ENCODE measurements at regions not wholly inside any gene's neighbourhood (a gene's known extent, or its start where the extent isn't known, plus 50 kb on each side); places are given as distances from the start of the nearest gene placed in this dataset.

GRCh38 chr18:61132031-61132430, 201.2 kb upstream of the CDH20 start:
- intact Hi-C loops (cut with micrococcal nuclease; ENCODE audit: unreplicated experiment): no loop called here
- no peaks in the 10 kb centered on the region for H3K36me3 ChIP-seq (ENCODE audit: control insufficient read depth, insufficient read depth, low read length)
- CTCF ChIA-PET: no interaction called here
- no peaks in the 10 kb centered on the region for H3K4me1 ChIP-seq (ENCODE audit: control insufficient read depth, insufficient read depth, low read length)
- H3K4me3 ChIP-seq (ENCODE audit: low read depth in 2 of 2, low read length in 2 of 2): no peak overlapping the region
- ATAC-seq (no peak), DNase-seq (ENCODE audit: low read depth, low spot score) (no peak)
- in situ Hi-C loops (cut with HindIII; ENCODE audit: low pct_unique_long_range_greater_than_20kb, low sequenced_read_pairs): no loop called here
- no TSS peak for BruUV-seq (replicated peaks)
- POLR2A ChIA-PET: no interaction called here
- H3K9me3 ChIP-seq (ENCODE audit: control insufficient read depth, insufficient read depth, low read depth, low read length): no peaks in the 10 kb centered on the region
- H3K27ac ChIP-seq (ENCODE audit: low read length): no peak overlapping the region
- TF ChIP-seq SIN3A (IDR thresholded peaks at IDR 0.05; ENCODE audit: borderline replicate concordance, insufficient read depth, low read depth, low read length) (no peak), POLR2AphosphoS5 (IDR thresholded peaks at IDR 0.05; ENCODE audit: low read depth, low read length) (no peak), TCF7L2 (IDR thresholded peaks at IDR 0.05; ENCODE audit: low read depth, low read length) (no peak)
- TF ChIP-seq, protein P1, sequence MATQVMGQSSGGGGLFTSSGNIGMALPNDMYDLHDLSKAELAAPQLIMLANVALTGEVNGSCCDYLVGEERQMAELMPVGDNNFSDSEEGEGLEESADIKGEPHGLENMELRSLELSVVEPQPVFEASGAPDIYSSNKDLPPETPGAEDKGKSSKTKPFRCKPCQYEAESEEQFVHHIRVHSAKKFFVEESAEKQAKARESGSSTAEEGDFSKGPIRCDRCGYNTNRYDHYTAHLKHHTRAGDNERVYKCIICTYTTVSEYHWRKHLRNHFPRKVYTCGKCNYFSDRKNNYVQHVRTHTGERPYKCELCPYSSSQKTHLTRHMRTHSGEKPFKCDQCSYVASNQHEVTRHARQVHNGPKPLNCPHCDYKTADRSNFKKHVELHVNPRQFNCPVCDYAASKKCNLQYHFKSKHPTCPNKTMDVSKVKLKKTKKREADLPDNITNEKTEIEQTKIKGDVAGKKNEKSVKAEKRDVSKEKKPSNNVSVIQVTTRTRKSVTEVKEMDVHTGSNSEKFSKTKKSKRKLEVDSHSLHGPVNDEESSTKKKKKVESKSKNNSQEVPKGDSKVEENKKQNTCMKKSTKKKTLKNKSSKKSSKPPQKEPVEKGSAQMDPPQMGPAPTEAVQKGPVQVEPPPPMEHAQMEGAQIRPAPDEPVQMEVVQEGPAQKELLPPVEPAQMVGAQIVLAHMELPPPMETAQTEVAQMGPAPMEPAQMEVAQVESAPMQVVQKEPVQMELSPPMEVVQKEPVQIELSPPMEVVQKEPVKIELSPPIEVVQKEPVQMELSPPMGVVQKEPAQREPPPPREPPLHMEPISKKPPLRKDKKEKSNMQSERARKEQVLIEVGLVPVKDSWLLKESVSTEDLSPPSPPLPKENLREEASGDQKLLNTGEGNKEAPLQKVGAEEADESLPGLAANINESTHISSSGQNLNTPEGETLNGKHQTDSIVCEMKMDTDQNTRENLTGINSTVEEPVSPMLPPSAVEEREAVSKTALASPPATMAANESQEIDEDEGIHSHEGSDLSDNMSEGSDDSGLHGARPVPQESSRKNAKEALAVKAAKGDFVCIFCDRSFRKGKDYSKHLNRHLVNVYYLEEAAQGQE (IDR thresholded peaks at IDR 0.05; ENCODE audit: insufficient read depth in 1 of 2, low read depth in 2 of 2, low read length in 1 of 2): no peak
- TF ChIP-seq, protein P2, sequence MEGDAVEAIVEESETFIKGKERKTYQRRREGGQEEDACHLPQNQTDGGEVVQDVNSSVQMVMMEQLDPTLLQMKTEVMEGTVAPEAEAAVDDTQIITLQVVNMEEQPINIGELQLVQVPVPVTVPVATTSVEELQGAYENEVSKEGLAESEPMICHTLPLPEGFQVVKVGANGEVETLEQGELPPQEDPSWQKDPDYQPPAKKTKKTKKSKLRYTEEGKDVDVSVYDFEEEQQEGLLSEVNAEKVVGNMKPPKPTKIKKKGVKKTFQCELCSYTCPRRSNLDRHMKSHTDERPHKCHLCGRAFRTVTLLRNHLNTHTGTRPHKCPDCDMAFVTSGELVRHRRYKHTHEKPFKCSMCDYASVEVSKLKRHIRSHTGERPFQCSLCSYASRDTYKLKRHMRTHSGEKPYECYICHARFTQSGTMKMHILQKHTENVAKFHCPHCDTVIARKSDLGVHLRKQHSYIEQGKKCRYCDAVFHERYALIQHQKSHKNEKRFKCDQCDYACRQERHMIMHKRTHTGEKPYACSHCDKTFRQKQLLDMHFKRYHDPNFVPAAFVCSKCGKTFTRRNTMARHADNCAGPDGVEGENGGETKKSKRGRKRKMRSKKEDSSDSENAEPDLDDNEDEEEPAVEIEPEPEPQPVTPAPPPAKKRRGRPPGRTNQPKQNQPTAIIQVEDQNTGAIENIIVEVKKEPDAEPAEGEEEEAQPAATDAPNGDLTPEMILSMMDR (IDR thresholded peaks at IDR 0.05): no peak
- H3K27me3 ChIP-seq (ENCODE audit: control insufficient read depth, insufficient read depth, low read length): no peaks in the 10 kb centered on the region

DNA sequence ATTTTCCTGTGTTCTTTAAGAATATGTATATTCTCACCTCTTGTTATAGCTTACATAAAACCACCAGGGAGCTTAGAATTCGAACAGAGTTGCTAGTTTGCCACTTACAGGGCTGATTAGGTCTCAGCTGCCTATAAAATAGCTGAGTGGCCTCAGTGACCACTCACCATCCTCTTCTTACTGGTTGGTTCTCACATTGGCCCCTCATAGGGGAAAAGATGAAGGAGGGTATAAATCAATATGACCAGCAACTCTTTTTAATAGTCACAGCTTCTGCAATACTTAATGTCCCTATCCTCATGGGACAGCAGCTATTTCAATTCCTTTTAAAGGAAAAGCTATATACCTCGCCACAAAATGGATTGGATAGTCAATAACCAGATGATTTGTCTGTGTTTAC, 199.4 kb upstream of the CDH20 start:
- H3K27me3 ChIP-seq (ENCODE audit: control insufficient read depth, insufficient read depth, low read length): no peaks in the 10 kb centered on the region
- ATAC-seq (no peak), DNase-seq (ENCODE audit: low read depth, low spot score) (no peak)
- no peak overlapping the region for H3K27ac ChIP-seq (ENCODE audit: low read length)
- CTCF ChIA-PET: no interaction called here
- no peaks in the 10 kb centered on the region for H3K9me3 ChIP-seq (ENCODE audit: control insufficient read depth, insufficient read depth, low read depth, low read length)
- POLR2A ChIA-PET: no interaction called here
- no TSS peak for BruUV-seq (replicated peaks)
- no peaks in the 10 kb centered on the region for H3K4me1 ChIP-seq (ENCODE audit: control insufficient read depth, insufficient read depth, low read length)
- no peak for TF ChIP-seq SIN3A (IDR thresholded peaks at IDR 0.05; ENCODE audit: borderline replicate concordance, insufficient read depth, low read depth, low read length)
- TF ChIP-seq POLR2AphosphoS5 (IDR thresholded peaks at IDR 0.05; ENCODE audit: low read depth, low read length): no peak
- TF ChIP-seq, protein P1 (IDR thresholded peaks at IDR 0.05; ENCODE audit: insufficient read depth in 1 of 2, low read depth in 2 of 2, low read length in 1 of 2): no peak
- TF ChIP-seq, protein P2 (IDR thresholded peaks at IDR 0.05): no peak
- TF ChIP-seq TCF7L2 (IDR thresholded peaks at IDR 0.05; ENCODE audit: low read depth, low read length): no peak
- in situ Hi-C loops (cut with HindIII; ENCODE audit: low pct_unique_long_range_greater_than_20kb, low sequenced_read_pairs): no loop called here
- intact Hi-C loops (cut with micrococcal nuclease; ENCODE audit: unreplicated experiment): no loop called here
- no peak overlapping the region for H3K4me3 ChIP-seq (ENCODE audit: low read depth in 2 of 2, low read length in 2 of 2)
- H3K36me3 ChIP-seq (ENCODE audit: control insufficient read depth, insufficient read depth, low read length): no peaks in the 10 kb centered on the region
